ENCODE measurements at regions not wholly inside any gene's neighbourhood (a gene's known extent, or its start where the extent isn't known, plus 50 kb on each side); places are given as distances from the start of the nearest gene placed in this dataset.

- Histone ChIP-seq H3K27me3 (ENCODE audit: control insufficient read depth in 3 of 3, insufficient read depth in 3 of 3, low read length in 3 of 3) (no peaks in the 10 kb centered on the region), H3K9me3 (ENCODE audit: control insufficient read depth in 3 of 3, low read length in 3 of 3) (no peaks in the 10 kb centered on the region), H3K4me3 (ENCODE audit: low read length in 3 of 3) (no peak overlapping the region), H3K4me1 (ENCODE audit: control insufficient read depth in 3 of 3, insufficient read depth in 3 of 3, low read length in 3 of 3) (no peaks in the 10 kb centered on the region), H3K27ac (ENCODE audit: low read depth, low read length) (no peak overlapping the region), H3K36me3 (ENCODE audit: control insufficient read depth in 3 of 3, insufficient read depth in 3 of 3, low read length in 3 of 3) (no peaks in the 10 kb centered on the region), H3K9ac (ENCODE audit: low read depth in 1 of 3, low read length in 3 of 3) (no peak overlapping the region)
Measured at GRCh38 chr15:47356297-47356696, 361.0 kb upstream of the SEMA6D start.

GRCh38 chr15:47358876-47359275 is 358.4 kb upstream of the SEMA6D start:
- Histone ChIP-seq H3K4me3 (ENCODE audit: low read length in 3 of 3) (no peak overlapping the region), H3K4me1 (ENCODE audit: control insufficient read depth in 3 of 3, insufficient read depth in 3 of 3, low read length in 3 of 3) (no peaks in the 10 kb centered on the region), H3K27ac (ENCODE audit: low read depth, low read length) (no peak overlapping the region), H3K36me3 (ENCODE audit: control insufficient read depth in 3 of 3, insufficient read depth in 3 of 3, low read length in 3 of 3) (no peaks in the 10 kb centered on the region), H3K9me3 (ENCODE audit: control insufficient read depth in 3 of 3, low read length in 3 of 3) (no peaks in the 10 kb centered on the region), H3K27me3 (ENCODE audit: control insufficient read depth in 3 of 3, insufficient read depth in 3 of 3, low read length in 3 of 3) (no peaks in the 10 kb centered on the region), H3K9ac (ENCODE audit: low read depth in 1 of 3, low read length in 3 of 3) (no peak overlapping the region)

- Histone ChIP-seq H3K9ac (ENCODE audit: low read depth in 1 of 3, low read length in 3 of 3) (no peak overlapping the region), H3K4me3 (ENCODE audit: low read length in 3 of 3) (no peak overlapping the region), H3K36me3 (ENCODE audit: control insufficient read depth in 3 of 3, insufficient read depth in 3 of 3, low read length in 3 of 3) (no peaks in the 10 kb centered on the region), H3K27ac (ENCODE audit: low read depth, low read length) (no peak overlapping the region), H3K27me3 (ENCODE audit: control insufficient read depth in 3 of 3, insufficient read depth in 3 of 3, low read length in 3 of 3) (no peaks in the 10 kb centered on the region), H3K9me3 (ENCODE audit: control insufficient read depth in 3 of 3, low read length in 3 of 3) (no peaks in the 10 kb centered on the region), H3K4me1 (ENCODE audit: control insufficient read depth in 3 of 3, insufficient read depth in 3 of 3, low read length in 3 of 3) (no peaks in the 10 kb centered on the region)
Measured at GRCh38 chr15:47360305-47360704, 357.0 kb upstream of the SEMA6D start.

- peaks cover 0 to 3% (median 0%) of the 10 kb centered on the region in 3 donors for H3K4me1 ChIP-seq (ENCODE audit: control insufficient read depth in 3 of 3, insufficient read depth in 3 of 3, low read length in 3 of 3)
- H3K4me3 ChIP-seq (ENCODE audit: low read length in 3 of 3): no peak overlapping the region
- no peaks in the 10 kb centered on the region for H3K27me3 ChIP-seq (ENCODE audit: control insufficient read depth in 3 of 3, insufficient read depth in 3 of 3, low read length in 3 of 3)
- H3K27ac ChIP-seq (ENCODE audit: low read depth, low read length): no peak overlapping the region
- H3K36me3 ChIP-seq (ENCODE audit: control insufficient read depth in 3 of 3, insufficient read depth in 3 of 3, low read length in 3 of 3): no peaks in the 10 kb centered on the region
- H3K9ac ChIP-seq (ENCODE audit: low read depth in 1 of 3, low read length in 3 of 3): no peak overlapping the region
- H3K9me3 ChIP-seq (ENCODE audit: control insufficient read depth in 3 of 3, low read length in 3 of 3): no peaks in the 10 kb centered on the region
Measured at GRCh38 chr15:47362118-47362905, 355.0 kb upstream of the SEMA6D start.

- Histone ChIP-seq H3K9me3 (ENCODE audit: control insufficient read depth in 3 of 3, low read length in 3 of 3) (no peaks in the 10 kb centered on the region), H3K4me1 (ENCODE audit: control insufficient read depth in 3 of 3, insufficient read depth in 3 of 3, low read length in 3 of 3) (peaks cover 0 to 3% (median 0%) of the 10 kb centered on the region in 3 donors), H3K36me3 (ENCODE audit: control insufficient read depth in 3 of 3, insufficient read depth in 3 of 3, low read length in 3 of 3) (no peaks in the 10 kb centered on the region), H3K9ac (ENCODE audit: low read depth in 1 of 3, low read length in 3 of 3) (no peak overlapping the region), H3K27me3 (ENCODE audit: control insufficient read depth in 3 of 3, insufficient read depth in 3 of 3, low read length in 3 of 3) (no peaks in the 10 kb centered on the region), H3K4me3 (ENCODE audit: low read length in 3 of 3) (no peak overlapping the region), H3K27ac (ENCODE audit: low read depth, low read length) (no peak overlapping the region)
Measured at GRCh38 chr15:47363653-47364052, 353.7 kb upstream of the SEMA6D start.

- no peaks in the 10 kb centered on the region for H3K9me3 ChIP-seq (ENCODE audit: control insufficient read depth in 3 of 3, low read length in 3 of 3)
- no peaks in the 10 kb centered on the region for H3K36me3 ChIP-seq (ENCODE audit: control insufficient read depth in 3 of 3, insufficient read depth in 3 of 3, low read length in 3 of 3)
- H3K4me3 ChIP-seq (ENCODE audit: low read length in 3 of 3): no peak overlapping the region
- H3K9ac ChIP-seq (ENCODE audit: low read depth in 1 of 3, low read length in 3 of 3): no peak overlapping the region
- no peak overlapping the region for H3K27ac ChIP-seq (ENCODE audit: low read depth, low read length)
- peaks cover 0 to 3% (median 0%) of the 10 kb centered on the region in 3 donors for H3K4me1 ChIP-seq (ENCODE audit: control insufficient read depth in 3 of 3, insufficient read depth in 3 of 3, low read length in 3 of 3)
- no peaks in the 10 kb centered on the region for H3K27me3 ChIP-seq (ENCODE audit: control insufficient read depth in 3 of 3, insufficient read depth in 3 of 3, low read length in 3 of 3)
Measured at GRCh38 chr15:47364230-47365141, 352.8 kb upstream of the SEMA6D start.

- Histone ChIP-seq H3K27ac (ENCODE audit: low read depth, low read length) (no peak overlapping the region), H3K9ac (ENCODE audit: low read depth in 1 of 3, low read length in 3 of 3) (no peak overlapping the region), H3K4me1 (ENCODE audit: control insufficient read depth in 3 of 3, insufficient read depth in 3 of 3, low read length in 3 of 3) (peaks cover 0 to 3% (median 0%) of the 10 kb centered on the region in 3 donors), H3K27me3 (ENCODE audit: control insufficient read depth in 3 of 3, insufficient read depth in 3 of 3, low read length in 3 of 3) (no peaks in the 10 kb centered on the region), H3K36me3 (ENCODE audit: control insufficient read depth in 3 of 3, insufficient read depth in 3 of 3, low read length in 3 of 3) (no peaks in the 10 kb centered on the region), H3K9me3 (ENCODE audit: control insufficient read depth in 3 of 3, low read length in 3 of 3) (no peaks in the 10 kb centered on the region), H3K4me3 (ENCODE audit: low read length in 3 of 3) (no peak overlapping the region)
Measured at GRCh38 chr15:47366884-47367283, 350.4 kb upstream of the SEMA6D start.

- peaks cover 0 to 3% (median 0%) of the 10 kb centered on the region in 3 donors for H3K4me1 ChIP-seq (ENCODE audit: control insufficient read depth in 3 of 3, insufficient read depth in 3 of 3, low read length in 3 of 3)
- no peaks in the 10 kb centered on the region for H3K27me3 ChIP-seq (ENCODE audit: control insufficient read depth in 3 of 3, insufficient read depth in 3 of 3, low read length in 3 of 3)
- H3K27ac ChIP-seq (ENCODE audit: low read depth, low read length): no peak overlapping the region
- H3K36me3 ChIP-seq (ENCODE audit: control insufficient read depth in 3 of 3, insufficient read depth in 3 of 3, low read length in 3 of 3): no peaks in the 10 kb centered on the region
- no peak overlapping the region for H3K4me3 ChIP-seq (ENCODE audit: low read length in 3 of 3)
- H3K9me3 ChIP-seq (ENCODE audit: control insufficient read depth in 3 of 3, low read length in 3 of 3): no peaks in the 10 kb centered on the region
- H3K9ac ChIP-seq (ENCODE audit: low read depth in 1 of 3, low read length in 3 of 3): no peak overlapping the region
Measured at GRCh38 chr15:47367726-47368390, 349.4 kb upstream of the SEMA6D start.

- H3K4me3 ChIP-seq (ENCODE audit: low read length in 3 of 3): no peak overlapping the region
- no peaks in the 10 kb centered on the region for H3K4me1 ChIP-seq (ENCODE audit: control insufficient read depth in 3 of 3, insufficient read depth in 3 of 3, low read length in 3 of 3)
- no peaks in the 10 kb centered on the region for H3K27me3 ChIP-seq (ENCODE audit: control insufficient read depth in 3 of 3, insufficient read depth in 3 of 3, low read length in 3 of 3)
- no peak overlapping the region for H3K9ac ChIP-seq (ENCODE audit: low read depth in 1 of 3, low read length in 3 of 3)
- H3K36me3 ChIP-seq (ENCODE audit: control insufficient read depth in 3 of 3, insufficient read depth in 3 of 3, low read length in 3 of 3): no peaks in the 10 kb centered on the region
- H3K27ac ChIP-seq (ENCODE audit: low read depth, low read length): no peak overlapping the region
- no peaks in the 10 kb centered on the region for H3K9me3 ChIP-seq (ENCODE audit: control insufficient read depth in 3 of 3, low read length in 3 of 3)
Measured at GRCh38 chr15:47371939-47372338, 345.4 kb upstream of the SEMA6D start.
